MM.1S (cell line): ENCODE measurements at regions not wholly inside any gene's neighbourhood (a gene's known extent, or its start where the extent isn't known, plus 50 kb on each side); places are given as distances from the start of the nearest gene placed in this dataset.

Source experiments
- CTCF ChIP-seq: fragments of 300-600 bp; sonication (generic); IDR thresholded peaks from 2 replicates; pipeline ENCODE4 v1.5.1; 2016; ENCODE audit warnings: antibody characterized with exemption, low read length, mixed read lengths
- EZH2 ChIP-seq: fragments of 300-600 bp; sonication (generic); optimal IDR thresholded peaks from 2 replicates; pipeline ENCODE3; 2017; ENCODE audit warnings: low read depth, mild to moderate bottlenecking, antibody characterized with exemption, low read length, mixed read lengths
- EZH2phosphoT487 ChIP-seq: fragments of 300-600 bp; sonication (generic); IDR thresholded peaks from 2 replicates; pipeline ENCODE4 v1.6.1; 2018; ENCODE audit warnings: antibody characterized with exemption, low read length

GRCh38 chr2:183840061-183840584 is 715.9 kb downstream of the NUP35 start:
- TF ChIP-seq EZH2, result no peak
- no peak for TF ChIP-seq CTCF
- no peak for TF ChIP-seq EZH2phosphoT487
